Spleen (tissue), 7 donors: ENCODE measurements at regions not wholly inside any gene's neighbourhood (a gene's known extent, or its start where the extent isn't known, plus 50 kb on each side); places are given as distances from the start of the nearest gene placed in this dataset.

Experiments
- POLR2A ChIP-seq, 3 donors: fragments of 450-650 bp; IDR thresholded peaks; one replicate each; pipeline ENCODE4 v1.5.1; 2017; ENCODE audit warnings: antibody characterized with exemption in 3 of 3, mild to moderate bottlenecking in 1 of 3
- POLR2AphosphoS5 ChIP-seq, 3 donors: sonication (generic); formaldehyde crosslinking; IDR thresholded peaks; one replicate each; pipeline ENCODE4 v1.5.1; 2017; ENCODE audit warnings: antibody characterized with exemption in 3 of 3
- TF ChIP-seq, protein P1 (sequence below), 11 experiments: fragments of 200-600 bp in 7 of 11; fragments of 450-650 bp in 4 of 11; sonication (generic) in 4 of 11; IDR thresholded peaks in 8 of 11; conservative IDR thresholded peaks in 3 of 11; 1 replicate in 7 of 11; 2 replicates in 4 of 11; pipeline versions ENCODE4 v1.4.0 to v1.8.0; 2016 to 2021; ENCODE audit warnings: antibody characterized with exemption in 11 of 11, inconsistent platforms in 4 of 11, mild to moderate bottlenecking in 1 of 11
- donor health status: DM: no; HTN: no; CAD: no; lungs with moderate emphysema.
- donor health status: DM: no; HTN: no; CAD: no.
- donor health status: DM: no; HTN: no; CAD: no.

DNA sequence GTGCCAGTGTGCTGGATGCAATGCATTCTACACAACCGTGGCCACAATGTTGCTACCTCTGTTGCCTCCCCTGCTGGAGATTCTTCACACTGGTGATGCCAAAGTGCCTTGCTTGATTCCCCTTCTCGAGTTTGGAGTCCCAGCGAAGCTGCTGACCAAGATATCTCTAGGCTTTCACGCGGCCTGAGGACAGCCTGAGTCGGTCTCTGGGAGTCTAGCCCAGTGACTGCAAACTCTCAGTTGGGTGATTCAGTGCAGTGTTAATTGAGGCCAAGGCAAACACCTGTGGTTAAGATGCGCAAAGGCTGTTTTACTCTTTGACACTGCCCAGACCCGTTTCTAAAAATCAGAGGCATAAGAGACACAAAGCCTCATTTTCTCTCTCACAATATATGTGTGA lies 434.4 kb downstream of the NR2F2 start:
- TF ChIP-seq, protein P1, sequence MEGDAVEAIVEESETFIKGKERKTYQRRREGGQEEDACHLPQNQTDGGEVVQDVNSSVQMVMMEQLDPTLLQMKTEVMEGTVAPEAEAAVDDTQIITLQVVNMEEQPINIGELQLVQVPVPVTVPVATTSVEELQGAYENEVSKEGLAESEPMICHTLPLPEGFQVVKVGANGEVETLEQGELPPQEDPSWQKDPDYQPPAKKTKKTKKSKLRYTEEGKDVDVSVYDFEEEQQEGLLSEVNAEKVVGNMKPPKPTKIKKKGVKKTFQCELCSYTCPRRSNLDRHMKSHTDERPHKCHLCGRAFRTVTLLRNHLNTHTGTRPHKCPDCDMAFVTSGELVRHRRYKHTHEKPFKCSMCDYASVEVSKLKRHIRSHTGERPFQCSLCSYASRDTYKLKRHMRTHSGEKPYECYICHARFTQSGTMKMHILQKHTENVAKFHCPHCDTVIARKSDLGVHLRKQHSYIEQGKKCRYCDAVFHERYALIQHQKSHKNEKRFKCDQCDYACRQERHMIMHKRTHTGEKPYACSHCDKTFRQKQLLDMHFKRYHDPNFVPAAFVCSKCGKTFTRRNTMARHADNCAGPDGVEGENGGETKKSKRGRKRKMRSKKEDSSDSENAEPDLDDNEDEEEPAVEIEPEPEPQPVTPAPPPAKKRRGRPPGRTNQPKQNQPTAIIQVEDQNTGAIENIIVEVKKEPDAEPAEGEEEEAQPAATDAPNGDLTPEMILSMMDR (IDR thresholded peaks at IDR 0.05 in 8 of 11, conservative IDR thresholded peaks at IDR 0.05 in 3 of 11): no peak
- TF ChIP-seq POLR2A (IDR thresholded peaks at IDR 0.05) (no peak), POLR2AphosphoS5 (IDR thresholded peaks at IDR 0.05) (no peak)
